Body of pancreas (tissue), 4 donors: ENCODE measurements at regions not wholly inside any gene's neighbourhood (a gene's known extent, or its start where the extent isn't known, plus 50 kb on each side); places are given as distances from the start of the nearest gene placed in this dataset.

Experiments used
- ATAC-seq: fragments of 150-250 bp; one replicate; pipeline ENCODE4 v1.9.1; 2016
- DNase-seq, 4 donors: peaks; one replicate each; pipeline ENCODE4 v3.0.0-alpha.2; 2019
- H3K27ac ChIP-seq, 4 donors: fragments of 200-600 bp; sonication (generic); 1 replicate in 3 of 4; 2 replicates in 1 of 4; pipeline versions ENCODE4 v1.5.1 to v1.6.1; 2016 to 2019; ENCODE audit warnings: mild to moderate bottlenecking in 1 of 4, mixed read lengths in 1 of 4, moderate library complexity in 1 of 4
- H3K27me3 ChIP-seq, 2 donors: fragments of 200-600 bp; sonication (generic); one replicate each; pipeline ENCODE4 v1.6.0; 2016; ENCODE audit warnings: mild to moderate bottlenecking in 1 of 2
- H3K36me3 ChIP-seq, 2 donors: fragments of 200-600 bp; sonication (generic); replicated peaks in 1 of 2; 2 replicates each; pipeline ENCODE4 v1.5.1; 2016; ENCODE audit warnings: low read depth in 2 of 2; ENCODE audit not compliant: insufficient read depth in 1 of 2
- H3K4me1 ChIP-seq: fragments of 200-600 bp; sonication (generic); one replicate; pipeline ENCODE4 v1.6.0; 2016
- H3K4me3 ChIP-seq, 2 donors: fragments of 200-600 bp; sonication (generic); 1 replicate in 1 of 2; 2 replicates in 1 of 2; pipeline ENCODE4 v1.5.1; 2016 to 2019
- H3K9me3 ChIP-seq, 3 donors: fragments of 200-600 bp; sonication (generic); 1 replicate in 2 of 3; 2 replicates in 1 of 3; pipeline ENCODE4 v1.5.1; 2016
- POLR2A ChIP-seq, 3 donors: fragments of 450-650 bp; IDR thresholded peaks; one replicate each; pipeline ENCODE4 v1.6.1; 2016; ENCODE audit warnings: antibody characterized with exemption in 3 of 3, mild to moderate bottlenecking in 2 of 3
- WGBS, 2 donors: methylation state at CpG; one replicate each; pipeline ENCODE4 v1.1.5; 2017; 5-methylcytosine and 5-hydroxymethylcytosine counted together
- intact Hi-C: fragments of 100-400 bp; cut with DNase I; formaldehyde crosslinking; loops from one replicate; pipeline ENCODE4 v1.15.1; 2023
- TF ChIP-seq, protein P1 (sequence below), 7 experiments: fragments of 450-650 bp in 4 of 7; fragments of 200-600 bp in 3 of 7; sonication (generic) in 3 of 7; IDR thresholded peaks; one replicate each; pipeline ENCODE4 v1.5.1; 2016 to 2019; ENCODE audit warnings: antibody characterized with exemption in 7 of 7

DNA sequence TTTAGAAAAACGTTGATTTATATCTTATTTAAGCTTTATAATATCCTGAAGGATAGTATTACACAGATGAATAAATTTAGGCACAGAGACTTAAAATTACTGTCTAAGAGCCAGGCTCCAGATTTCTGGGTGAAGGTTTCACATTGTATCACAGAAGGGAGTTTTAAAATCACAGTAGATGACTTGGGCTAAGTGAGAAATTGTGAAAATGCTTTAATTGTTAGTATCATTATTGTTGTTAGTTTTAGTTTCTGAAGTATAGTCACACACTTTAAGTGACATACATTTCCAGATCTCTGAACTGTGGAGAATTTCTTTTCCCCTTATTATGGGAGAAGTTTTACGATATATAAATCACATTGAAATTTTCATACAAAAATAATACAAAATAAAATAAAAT lies 83.5 kb downstream of the NDUFS5 start:
- Histone ChIP-seq H3K4me1 (peaks cover 39% of the 10 kb centered on the region), H3K27ac (no peak overlapping the region), H3K36me3 (no peaks in the 10 kb centered on the region), H3K9me3 (no peaks in the 10 kb centered on the region), H3K27me3 (no peaks in the 10 kb centered on the region), H3K4me3 (no peak overlapping the region)
- intact Hi-C loops: loop anchor here (10.0 kb wide), 1 partner anchor 75 kb away; no protein-coding TSS in a partner anchor
- ATAC-seq (no peak), DNase-seq (no peak)
- 80 to 82% methylated on average over 2 of the region's 2 CpGs for WGBS, 2 donors
- TF ChIP-seq, protein P1, sequence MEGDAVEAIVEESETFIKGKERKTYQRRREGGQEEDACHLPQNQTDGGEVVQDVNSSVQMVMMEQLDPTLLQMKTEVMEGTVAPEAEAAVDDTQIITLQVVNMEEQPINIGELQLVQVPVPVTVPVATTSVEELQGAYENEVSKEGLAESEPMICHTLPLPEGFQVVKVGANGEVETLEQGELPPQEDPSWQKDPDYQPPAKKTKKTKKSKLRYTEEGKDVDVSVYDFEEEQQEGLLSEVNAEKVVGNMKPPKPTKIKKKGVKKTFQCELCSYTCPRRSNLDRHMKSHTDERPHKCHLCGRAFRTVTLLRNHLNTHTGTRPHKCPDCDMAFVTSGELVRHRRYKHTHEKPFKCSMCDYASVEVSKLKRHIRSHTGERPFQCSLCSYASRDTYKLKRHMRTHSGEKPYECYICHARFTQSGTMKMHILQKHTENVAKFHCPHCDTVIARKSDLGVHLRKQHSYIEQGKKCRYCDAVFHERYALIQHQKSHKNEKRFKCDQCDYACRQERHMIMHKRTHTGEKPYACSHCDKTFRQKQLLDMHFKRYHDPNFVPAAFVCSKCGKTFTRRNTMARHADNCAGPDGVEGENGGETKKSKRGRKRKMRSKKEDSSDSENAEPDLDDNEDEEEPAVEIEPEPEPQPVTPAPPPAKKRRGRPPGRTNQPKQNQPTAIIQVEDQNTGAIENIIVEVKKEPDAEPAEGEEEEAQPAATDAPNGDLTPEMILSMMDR (IDR thresholded peaks at IDR 0.05): no peak
- TF ChIP-seq POLR2A (IDR thresholded peaks at IDR 0.05): no peak

DNA sequence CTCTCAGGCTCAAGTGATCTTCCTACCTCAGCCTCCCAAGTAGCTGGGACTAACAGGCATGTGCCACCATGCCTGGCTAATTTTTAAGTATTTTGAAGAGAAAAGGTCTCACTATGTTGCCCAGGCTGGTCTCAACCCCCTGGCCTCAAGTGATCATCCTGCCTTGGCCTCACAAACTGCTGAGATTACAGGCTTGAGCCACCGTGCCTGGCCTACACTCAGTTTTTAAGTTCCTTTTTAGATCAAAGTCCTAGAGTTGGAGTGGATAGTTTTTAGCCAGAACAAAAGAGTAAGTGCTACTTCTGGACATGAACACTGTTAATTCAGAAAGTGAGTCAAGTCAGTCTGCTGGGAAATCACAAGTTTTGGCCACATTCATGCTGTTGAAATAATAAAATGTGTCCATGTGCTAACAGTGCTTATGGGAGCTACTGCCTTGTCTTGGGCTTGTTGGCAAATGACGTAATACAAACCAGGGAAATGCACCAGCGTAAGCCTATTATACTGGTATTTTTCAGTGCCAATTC lies 84.2 kb downstream of the NDUFS5 start:
- TF ChIP-seq, protein P1 (IDR thresholded peaks at IDR 0.05): no peak
- TF ChIP-seq POLR2A (IDR thresholded peaks at IDR 0.05): no peak
- H3K9me3 ChIP-seq: no peaks in the 10 kb centered on the region
- no peak for ATAC-seq
- H3K36me3 ChIP-seq: no peaks in the 10 kb centered on the region
- no peak for DNase-seq
- intact Hi-C loops: no loop called here
- no peak overlapping the region for H3K4me3 ChIP-seq
- H3K27ac ChIP-seq: peak overlapping the region in 1 of 4 donors; percentile 0
- H3K4me1 ChIP-seq: peaks cover 44% of the 10 kb centered on the region
- WGBS, 2 donors: 70 to 76% methylated on average over 3 of the region's 3 CpGs
- no peaks in the 10 kb centered on the region for H3K27me3 ChIP-seq

- TF ChIP-seq POLR2A (IDR thresholded peaks at IDR 0.05): no peak
- TF ChIP-seq, protein P1 (IDR thresholded peaks at IDR 0.05): no peak
- DNase-seq (no peak), ATAC-seq (no peak)
- peaks cover 49% of the 10 kb centered on the region for H3K4me1 ChIP-seq
- H3K27me3 ChIP-seq: no peaks in the 10 kb centered on the region
- no peaks in the 10 kb centered on the region for H3K9me3 ChIP-seq
- no peaks in the 10 kb centered on the region for H3K36me3 ChIP-seq
- no peak overlapping the region for H3K4me3 ChIP-seq
- intact Hi-C loops: no loop called here
- peak overlapping the region in 1 of 4 donors; percentile 0 for H3K27ac ChIP-seq
- WGBS, 2 donors: 64 to 80% methylated on average over 1 of the region's 1 CpG
These were observed 84.7 kb downstream of the NDUFS5 start for GRCh38 chr1:39110882-39111281.

DNA sequence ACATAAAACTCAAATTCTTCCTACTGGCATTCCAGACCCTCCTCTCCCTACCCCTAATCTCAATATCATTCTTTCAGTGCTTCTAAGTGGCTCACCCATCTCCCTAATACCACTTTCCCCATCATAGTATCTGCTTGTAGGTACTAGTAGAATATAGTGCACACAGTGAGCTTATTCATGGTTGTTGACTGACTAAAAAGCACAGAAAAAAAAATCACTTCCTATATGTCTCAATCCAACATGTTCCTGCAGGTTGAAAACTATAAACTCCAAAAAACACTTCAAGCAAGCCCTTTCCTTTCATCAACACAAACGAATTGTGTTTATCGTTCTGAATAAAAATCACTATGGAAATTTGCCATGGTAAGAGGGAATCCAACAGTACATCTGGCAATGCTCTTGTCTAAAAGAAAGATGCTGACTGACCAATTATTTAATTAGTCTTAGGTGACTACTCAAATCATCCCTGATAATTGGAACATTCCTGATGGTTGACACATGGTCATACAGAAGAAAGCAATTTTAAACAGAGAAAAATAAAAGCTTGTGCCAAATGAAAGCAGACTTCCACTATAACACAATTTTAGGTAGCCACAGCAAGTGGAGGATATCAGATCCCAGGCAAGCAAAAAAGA lies 87.1 kb downstream of the NDUFS5 start:
- H3K36me3 ChIP-seq: no peaks in the 10 kb centered on the region
- ATAC-seq (no peak), DNase-seq (no peak)
- 70 to 75% methylated on average over 2 of the region's 2 CpGs for WGBS, 2 donors
- intact Hi-C loops: no loop called here
- no peak for TF ChIP-seq POLR2A (IDR thresholded peaks at IDR 0.05)
- TF ChIP-seq, protein P1 (IDR thresholded peaks at IDR 0.05): no peak
- H3K4me3 ChIP-seq: no peak overlapping the region
- no peak overlapping the region for H3K27ac ChIP-seq
- peaks cover 52% of the 10 kb centered on the region for H3K4me1 ChIP-seq
- H3K9me3 ChIP-seq: no peaks in the 10 kb centered on the region
- no peaks in the 10 kb centered on the region for H3K27me3 ChIP-seq
